ENCODE measurements at regions not wholly inside any gene's neighbourhood (a gene's known extent, or its start where the extent isn't known, plus 50 kb on each side); places are given as distances from the start of the nearest gene placed in this dataset.

DNA sequence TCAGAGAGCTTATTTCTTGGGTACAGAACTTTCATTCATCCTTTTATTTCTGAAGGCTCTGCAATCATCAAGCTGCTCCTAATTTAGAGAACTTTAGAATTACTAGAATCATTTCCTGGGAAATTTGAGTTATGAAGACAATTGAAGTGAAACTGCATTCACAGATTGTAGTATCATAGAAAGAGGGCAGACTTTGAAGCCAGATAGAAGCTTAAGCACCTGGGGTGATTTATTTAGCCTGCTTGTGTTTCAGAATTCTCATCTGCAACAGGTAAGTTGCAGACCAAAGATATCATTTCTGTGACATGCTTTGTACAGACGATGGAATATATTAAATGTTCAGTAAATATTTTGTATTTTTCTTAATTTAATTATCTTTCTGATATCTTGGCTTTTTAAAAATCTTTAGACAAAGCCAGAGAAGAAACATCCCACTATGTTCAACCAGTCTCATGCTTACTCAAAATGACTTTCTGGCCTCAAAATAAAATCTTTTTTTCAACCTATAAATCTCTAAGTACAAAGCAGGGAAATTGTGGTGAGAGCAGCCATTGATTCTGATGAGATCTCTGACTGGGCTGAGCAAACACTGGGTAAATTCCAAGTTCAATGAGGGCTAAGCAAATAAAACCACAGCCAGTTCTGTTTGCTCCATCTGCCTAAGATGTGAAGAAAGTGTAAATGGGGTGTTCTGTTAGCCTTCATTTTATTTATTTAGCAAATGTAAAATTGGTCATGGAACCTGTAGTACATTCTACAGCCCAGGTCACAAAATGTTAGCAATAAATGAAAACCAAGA, 264.7 kb upstream of the CCNG1 start:
- no peak overlapping the region for H3K4me3 ChIP-seq (ENCODE audit: low read depth, low read length)
- no peak for TF ChIP-seq CTCF (IDR thresholded peaks at IDR 0.05; ENCODE audit: borderline replicate concordance, insufficient read depth, low read depth, low read length)

DNA sequence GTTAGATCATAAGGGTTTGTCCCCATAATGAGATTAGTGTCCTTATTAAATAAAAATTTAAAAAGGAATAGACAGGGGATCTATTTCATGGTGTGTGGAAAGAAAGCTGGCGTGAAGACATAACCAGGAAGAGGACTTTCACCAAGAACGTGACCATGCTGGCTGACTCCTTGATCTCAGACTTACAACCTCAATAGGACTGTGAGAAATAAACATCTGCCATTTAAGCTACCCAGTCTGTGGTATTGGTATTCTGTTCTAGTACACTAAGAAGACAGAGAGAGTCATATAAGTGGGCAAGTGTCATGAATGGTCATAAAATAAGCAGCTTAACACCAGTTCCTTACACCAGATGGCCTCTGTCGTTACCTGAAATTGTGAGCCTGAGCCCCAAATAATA, 259.4 kb upstream of the CCNG1 start:
- TF ChIP-seq CTCF (IDR thresholded peaks at IDR 0.05; ENCODE audit: borderline replicate concordance, insufficient read depth, low read depth, low read length), result no peak
- no peak overlapping the region for H3K4me3 ChIP-seq (ENCODE audit: low read depth, low read length)

GRCh38 chr5:163185315-163185714, 252.1 kb upstream of the CCNG1 start:
- H3K4me3 ChIP-seq (ENCODE audit: low read depth, low read length), result no peak overlapping the region
- TF ChIP-seq CTCF (IDR thresholded peaks at IDR 0.05; ENCODE audit: borderline replicate concordance, insufficient read depth, low read depth, low read length), result no peak

- TF ChIP-seq CTCF (IDR thresholded peaks at IDR 0.05; ENCODE audit: borderline replicate concordance, insufficient read depth, low read depth, low read length), result no peak
- H3K4me3 ChIP-seq (ENCODE audit: low read depth, low read length), result no peak overlapping the region
Measured at GRCh38 chr5:163189023-163189553, 248.3 kb upstream of the CCNG1 start.

DNA sequence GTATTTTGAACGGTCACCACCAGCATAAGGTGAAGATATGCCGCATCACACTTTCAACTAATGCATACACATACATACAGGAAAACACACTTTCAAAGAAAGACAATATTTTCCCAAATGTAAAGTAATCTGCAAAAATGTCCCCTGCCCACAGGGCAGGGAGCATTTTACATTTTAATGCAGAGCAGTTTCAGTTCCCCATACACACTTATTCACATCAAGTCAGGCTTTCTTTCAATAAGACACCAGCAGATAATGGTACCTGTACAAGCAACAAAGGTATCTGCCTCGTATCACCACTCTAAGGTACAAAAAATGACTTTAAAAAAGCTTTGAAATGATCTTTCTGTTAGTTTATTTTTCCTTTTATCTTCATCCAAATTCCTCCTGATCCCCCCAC, 247.1 kb upstream of the CCNG1 start:
- no peak overlapping the region for H3K4me3 ChIP-seq (ENCODE audit: low read depth, low read length)
- TF ChIP-seq CTCF (IDR thresholded peaks at IDR 0.05; ENCODE audit: borderline replicate concordance, insufficient read depth, low read depth, low read length), result no peak

DNA sequence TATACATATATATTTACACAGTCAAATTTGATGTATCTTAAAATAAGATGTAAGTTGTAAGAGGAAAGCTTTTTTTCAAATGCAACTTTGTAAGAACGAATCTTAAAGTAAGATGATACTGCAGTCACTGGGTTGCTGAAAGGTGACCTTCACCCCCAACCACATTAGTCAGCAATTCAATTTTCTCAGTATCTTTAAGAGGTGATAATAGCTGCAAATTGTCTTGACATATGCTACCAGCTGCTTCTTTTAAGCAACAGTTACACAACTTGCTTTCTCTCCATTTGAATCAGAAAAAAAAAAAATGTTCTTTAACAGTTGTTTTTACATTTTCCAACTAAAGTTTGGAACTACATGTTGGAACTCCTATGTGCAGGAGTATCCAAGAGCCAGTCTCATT, 246.6 kb upstream of the CCNG1 start:
- H3K4me3 ChIP-seq (ENCODE audit: low read depth, low read length), result no peak overlapping the region
- TF ChIP-seq CTCF (IDR thresholded peaks at IDR 0.05; ENCODE audit: borderline replicate concordance, insufficient read depth, low read depth, low read length), result no peak

- TF ChIP-seq CTCF (IDR thresholded peaks at IDR 0.05; ENCODE audit: borderline replicate concordance, insufficient read depth, low read depth, low read length), result no peak
- no peak overlapping the region for H3K4me3 ChIP-seq (ENCODE audit: low read depth, low read length)
Measured at GRCh38 chr5:163193886-163194285, 243.5 kb upstream of the CCNG1 start.

Measured in GM12875 (cell line).